K562 (cell line): ENCODE measurements at regions not wholly inside any gene's neighbourhood (a gene's known extent, or its start where the extent isn't known, plus 50 kb on each side); places are given as distances from the start of the nearest gene placed in this dataset.

ENCODE experiments used
- ATAC-seq: fragments of 200-7000 bp; cut with Tn5 transposase; 3 replicates; pipeline ENCODE4 v1.9.1; 2020; ENCODE audit warnings: moderate library complexity
- BruUV-seq: library from RNA; stranded (reverse); fragments of 400-500 nt; replicated peaks from 2 replicates; lab custom pipeline; 2021; lab: Mats Ljungman, UMichigan
- CTCF ChIA-PET: fragments of 300-600 bp; formaldehyde crosslinking; extraction: SDS; loops from one replicate; lab custom pipeline; 2021; ENCODE audit warnings: low intra/inter-chr PET ratio; lab: Yijun Ruan, JAX
- POLR2A ChIA-PET: fragments of 300-600, 350-650 bp; sonication (Branson Sonifier 250); formaldehyde crosslinking; extraction: SDS; loops from one replicate; lab custom pipeline; 2021; ENCODE audit warnings: antibody characterized with exemption, inconsistent platforms; lab: Yijun Ruan, JAX
- DNase-seq, 4 experiments: peaks; one replicate each; pipeline versions ENCODE4 v3.0.0 to v3.0.0-alpha.2; 2011 to 2018; ENCODE audit warnings: low spot score in 3 of 4, mixed read lengths in 3 of 4; ENCODE audit errors: extremely low read depth in 1 of 4
- FAIRE-seq: peaks from 2 replicates; lab custom pipeline; 2011; peaks lifted over from hg19 to GRCh38; lab: Jason Lieb, UNC
- H2AFZ ChIP-seq: 2 replicates; pipeline ENCODE4 v1.6.0; 2011; ENCODE audit warnings: low read depth, low read length, control low read depth, inconsistent platforms
- H3K27ac ChIP-seq: fragments of 200-600 bp; 3 replicates; pipeline ENCODE4 v1.8.0; 2011; ENCODE audit warnings: low read depth, mild to moderate bottlenecking, control low read depth, inconsistent platforms, low read length, moderate library complexity, mixed read lengths; ENCODE audit errors: extremely low read depth
- H3K27me3 ChIP-seq, 2 experiments: fragments of 300-600 bp in 1 of 2; 2 replicates in 1 of 2; 3 replicates in 1 of 2; pipeline versions ENCODE4 v1.6.0 to v1.8.0; 2011; ENCODE audit warnings: inconsistent platforms in 2 of 2, low read length in 2 of 2, mild to moderate bottlenecking in 1 of 2, mixed read lengths in 1 of 2, moderate library complexity in 1 of 2; ENCODE audit not compliant: control insufficient read depth in 2 of 2, insufficient read depth in 2 of 2
- H3K36me3 ChIP-seq: fragments of 300-600 bp; 3 replicates; pipeline ENCODE4 v1.8.0; 2011; ENCODE audit warnings: mild to moderate bottlenecking, low read length, inconsistent platforms; ENCODE audit not compliant: control insufficient read depth, insufficient read depth
- H3K4me1 ChIP-seq, 2 experiments: fragments of 200-600 bp in 1 of 2; replicated peaks in 1 of 2; 2 replicates in 1 of 2; 3 replicates in 1 of 2; pipeline versions ENCODE4 v1.5.1 to v1.8.0; 2011; ENCODE audit warnings: inconsistent platforms in 2 of 2, low read length in 2 of 2, mild to moderate bottlenecking in 1 of 2, mixed read lengths in 1 of 2, moderate library complexity in 1 of 2; ENCODE audit not compliant: control insufficient read depth in 2 of 2, insufficient read depth in 2 of 2
- H3K4me2 ChIP-seq: 2 replicates; pipeline ENCODE4 v1.6.1; 2011; ENCODE audit warnings: low read length, control low read depth, inconsistent platforms, mixed read lengths; ENCODE audit not compliant: insufficient read depth
- H3K4me3 ChIP-seq: fragments of 200-600 bp; sonication (generic), shearing (Covaris generic); 2 replicates; pipeline ENCODE4 v1.5.1; 2016; ENCODE audit warnings: control low read depth, inconsistent platforms
- H3K79me2 ChIP-seq: fragments of 200-600 bp; 3 replicates; pipeline ENCODE4 v1.8.0; 2011; ENCODE audit warnings: low read length, inconsistent platforms; ENCODE audit not compliant: control insufficient read depth, insufficient read depth
- H3K9ac ChIP-seq, 2 experiments: 2 replicates each; pipeline versions ENCODE4 v1.6.0 to v1.6.1; 2011; ENCODE audit warnings: low read depth in 2 of 2, low read length in 2 of 2, control low read depth in 1 of 2, inconsistent platforms in 1 of 2, mild to moderate bottlenecking in 1 of 2, mixed read lengths in 1 of 2; ENCODE audit not compliant: insufficient read depth in 1 of 2
- H3K9me1 ChIP-seq: one replicate; pipeline ENCODE4 v1.6.0; 2011; ENCODE audit warnings: inconsistent platforms, mild to moderate bottlenecking, low read length, moderate library complexity; ENCODE audit not compliant: control insufficient read depth, insufficient read depth
- H3K9me3 ChIP-seq: replicated peaks from 2 replicates; pipeline ENCODE4 v1.5.1; 2011; ENCODE audit warnings: low read depth, low read length, inconsistent platforms; ENCODE audit not compliant: control insufficient read depth, insufficient read depth
- H4K20me1 ChIP-seq: replicated peaks from 2 replicates; pipeline ENCODE4 v1.6.1; 2011; ENCODE audit warnings: low read length, inconsistent platforms, mixed read lengths; ENCODE audit not compliant: control insufficient read depth, insufficient read depth
- CBX5 ChIP-seq: IDR thresholded peaks from 2 replicates; pipeline ENCODE4 v1.6.1; 2014; ENCODE audit warnings: low read depth, borderline replicate concordance
- GABPB2 ChIP-seq: fragments of 250-450 bp; sonication (Bioruptor Pico); conservative IDR thresholded peaks from 2 replicates; pipeline ENCODE4 v1.5.1; 2021; ENCODE audit warnings: mild to moderate bottlenecking
- XRCC4 ChIP-seq: IDR thresholded peaks from one replicate; pipeline ENCODE4 v1.6.1; 2011; ENCODE audit not compliant: insufficient read depth, insufficient read length; ENCODE audit errors: extremely low read depth
- ZFP36 ChIP-seq: fragments of 150-350 bp; IDR thresholded peaks from 2 replicates; pipeline ENCODE4 v1.6.1; 2018; ENCODE audit warnings: low read length, low read depth; ENCODE audit not compliant: partially characterized antibody
- WGBS: fragments of 100-300 bp; shearing (Covaris generic); methylation state at CpG from one replicate; pipeline ENCODE4 v1.1.6; 2016; ENCODE audit warnings: low coverage, mixed read lengths; ENCODE audit not compliant: insufficient coverage; ENCODE audit errors: missing lambda C conversion rate; 5-methylcytosine and 5-hydroxymethylcytosine counted together
- in situ Hi-C: fragments of 300-500 bp; cut with MboI; formaldehyde crosslinking; loops from 4 replicates; pipeline ENCODE4 v1.15.0; 2018; ENCODE audit warnings: inconsistent platforms, mixed read lengths
- intact Hi-C: fragments of 100-400 bp; cut with micrococcal nuclease; formaldehyde crosslinking; loops from 2 replicates; pipeline ENCODE4 v1.14.2; 2022
- TF ChIP-seq, protein P1 (sequence below): fragments of 150-350 bp; IDR thresholded peaks from 2 replicates; pipeline ENCODE4 v1.6.1; 2014; ENCODE audit warnings: low read depth, mild to moderate bottlenecking, low read length, borderline replicate concordance

DNA sequence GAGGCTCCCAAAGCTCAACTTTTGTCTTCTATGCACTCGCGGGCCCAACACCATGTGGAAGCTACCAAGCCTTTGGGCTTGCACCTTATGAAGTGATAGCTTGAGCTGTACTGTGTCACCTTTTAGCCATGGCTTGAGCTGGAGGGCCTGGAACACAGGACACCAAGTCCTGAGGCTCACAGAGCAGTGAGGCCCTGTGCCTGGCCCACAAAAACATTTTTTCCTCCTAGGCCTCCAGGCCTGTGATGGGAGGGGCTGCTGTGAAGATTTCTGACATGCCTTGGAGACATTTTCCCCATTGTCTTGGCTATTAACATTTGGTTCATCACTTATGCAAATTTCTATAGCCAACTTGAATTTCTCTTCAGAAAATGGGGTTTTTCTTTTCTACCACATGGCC lies 96.5 kb downstream of the MMUT start:
- ATAC-seq (no peak), DNase-seq (peak in 1 of 4 experiments; percentile 4), FAIRE-seq (no peak)
- H3K9me3 ChIP-seq = no peaks in the 10 kb centered on the region; the same call in 1 of the 2 replicates
- no peak overlapping the region for H3K9ac ChIP-seq
- WGBS = 4% methylated on average over 2 of the region's 2 CpGs
- H3K9me1 ChIP-seq = no peaks in the 10 kb centered on the region
- H3K27me3 ChIP-seq = no peaks in the 10 kb centered on the region
- H3K4me2 ChIP-seq = no peak overlapping the region
- CTCF ChIA-PET = no interaction called here
- in situ Hi-C loops = no loop called here
- H3K27ac ChIP-seq = no peak overlapping the region
- no peak overlapping the region for H3K4me3 ChIP-seq
- no peaks in the 10 kb centered on the region for H3K79me2 ChIP-seq
- H4K20me1 ChIP-seq = no peaks in the 10 kb centered on the region
- TF ChIP-seq CBX5 (0 out of 2 replicates have a peak, but pooled peaks have one; percentile 16), ZFP36 (peak; percentile 81), GABPB2 (CRISPR knock-in tag) (no peak), XRCC4 (no peak)
- TF ChIP-seq, protein P1, sequence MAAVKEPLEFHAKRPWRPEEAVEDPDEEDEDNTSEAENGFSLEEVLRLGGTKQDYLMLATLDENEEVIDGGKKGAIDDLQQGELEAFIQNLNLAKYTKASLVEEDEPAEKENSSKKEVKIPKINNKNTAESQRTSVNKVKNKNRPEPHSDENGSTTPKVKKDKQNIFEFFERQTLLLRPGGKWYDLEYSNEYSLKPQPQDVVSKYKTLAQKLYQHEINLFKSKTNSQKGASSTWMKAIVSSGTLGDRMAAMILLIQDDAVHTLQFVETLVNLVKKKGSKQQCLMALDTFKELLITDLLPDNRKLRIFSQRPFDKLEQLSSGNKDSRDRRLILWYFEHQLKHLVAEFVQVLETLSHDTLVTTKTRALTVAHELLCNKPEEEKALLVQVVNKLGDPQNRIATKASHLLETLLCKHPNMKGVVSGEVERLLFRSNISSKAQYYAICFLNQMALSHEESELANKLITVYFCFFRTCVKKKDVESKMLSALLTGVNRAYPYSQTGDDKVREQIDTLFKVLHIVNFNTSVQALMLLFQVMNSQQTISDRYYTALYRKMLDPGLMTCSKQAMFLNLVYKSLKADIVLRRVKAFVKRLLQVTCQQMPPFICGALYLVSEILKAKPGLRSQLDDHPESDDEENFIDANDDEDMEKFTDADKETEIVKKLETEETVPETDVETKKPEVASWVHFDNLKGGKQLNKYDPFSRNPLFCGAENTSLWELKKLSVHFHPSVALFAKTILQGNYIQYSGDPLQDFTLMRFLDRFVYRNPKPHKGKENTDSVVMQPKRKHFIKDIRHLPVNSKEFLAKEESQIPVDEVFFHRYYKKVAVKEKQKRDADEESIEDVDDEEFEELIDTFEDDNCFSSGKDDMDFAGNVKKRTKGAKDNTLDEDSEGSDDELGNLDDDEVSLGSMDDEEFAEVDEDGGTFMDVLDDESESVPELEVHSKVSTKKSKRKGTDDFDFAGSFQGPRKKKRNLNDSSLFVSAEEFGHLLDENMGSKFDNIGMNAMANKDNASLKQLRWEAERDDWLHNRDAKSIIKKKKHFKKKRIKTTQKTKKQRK = 0 out of 2 replicates have a peak, but pooled peaks have one; percentile 31
- BruUV-seq = no TSS peak
- no peak overlapping the region for H2AFZ ChIP-seq
- H3K4me1 ChIP-seq = no peaks in the 10 kb centered on the region
- intact Hi-C loops = no loop called here
- no peaks in the 10 kb centered on the region for H3K36me3 ChIP-seq
- POLR2A ChIA-PET = interaction anchor here (0.6 kb wide), 1 partner anchor 39 kb away, joined by 3 read pairs; no protein-coding TSS in a partner anchor
